ENCODE measurements at regions not wholly inside any gene's neighbourhood (a gene's known extent, or its start where the extent isn't known, plus 50 kb on each side); places are given as distances from the start of the nearest gene placed in this dataset.

GRCh38 chr7:115273139-115273772 is 351.4 kb downstream of the MDFIC start:
- Histone ChIP-seq H3K4me1 (ENCODE audit: control insufficient read depth, insufficient read depth, low read length) (no peaks in the 10 kb centered on the region), H3K36me3 (ENCODE audit: control insufficient read depth, insufficient read depth, low read length) (no peaks in the 10 kb centered on the region), H3K4me3 (ENCODE audit: low read length) (no peak overlapping the region), H3K9ac (ENCODE audit: extremely low read depth, low read length, poor library complexity, severe bottlenecking) (no peak overlapping the region), H3K9me3 (ENCODE audit: control insufficient read depth, low read length) (no peaks in the 10 kb centered on the region), H3K27me3 (ENCODE audit: control insufficient read depth, insufficient read depth, low read length, poor library complexity, severe bottlenecking) (no peaks in the 10 kb centered on the region), H3K27ac (ENCODE audit: low read depth, low read length) (no peak overlapping the region)
- H3K27me3 Mint-ChIP-seq (ENCODE audit: insufficient read depth), result no peaks in the 10 kb centered on the region
- H3K4me3 Mint-ChIP-seq, result no peak overlapping the region
- no peak overlapping the region for H3K27ac Mint-ChIP-seq
- no peak for TF ChIP-seq CTCF (conservative IDR thresholded peaks at IDR 0.05)
- H3K4me1 Mint-ChIP-seq, result no peaks in the 10 kb centered on the region
- H3K9me3 Mint-ChIP-seq, result no peaks in the 10 kb centered on the region
- H3K36me3 Mint-ChIP-seq (ENCODE audit: low read depth), result no peaks in the 10 kb centered on the region
- no peak for DNase-seq
- 97 to 100% methylated on average over 1 of the region's 1 CpG for WGBS, 2 experiments (ENCODE audit: insufficient coverage in 1 of 2, insufficient read length in 1 of 2)

- no peak overlapping the region for H3K4me3 Mint-ChIP-seq
- Histone ChIP-seq H3K4me3 (ENCODE audit: low read length) (no peak overlapping the region), H3K27ac (ENCODE audit: low read depth, low read length) (no peak overlapping the region), H3K27me3 (ENCODE audit: control insufficient read depth, insufficient read depth, low read length, poor library complexity, severe bottlenecking) (no peaks in the 10 kb centered on the region), H3K4me1 (ENCODE audit: control insufficient read depth, insufficient read depth, low read length) (no peaks in the 10 kb centered on the region), H3K9ac (ENCODE audit: extremely low read depth, low read length, poor library complexity, severe bottlenecking) (no peak overlapping the region), H3K36me3 (ENCODE audit: control insufficient read depth, insufficient read depth, low read length) (no peaks in the 10 kb centered on the region), H3K9me3 (ENCODE audit: control insufficient read depth, low read length) (no peaks in the 10 kb centered on the region)
- H3K27me3 Mint-ChIP-seq (ENCODE audit: insufficient read depth), result no peaks in the 10 kb centered on the region
- WGBS, 2 experiments (ENCODE audit: insufficient coverage in 1 of 2, insufficient read length in 1 of 2), result 93 to 100% methylated on average over 1 to 3 of the region's 4 CpGs
- TF ChIP-seq CTCF (conservative IDR thresholded peaks at IDR 0.05), result no peak
- H3K9me3 Mint-ChIP-seq, result no peaks in the 10 kb centered on the region
- H3K36me3 Mint-ChIP-seq (ENCODE audit: low read depth), result no peaks in the 10 kb centered on the region
- no peak for DNase-seq
- no peak overlapping the region for H3K27ac Mint-ChIP-seq
- H3K4me1 Mint-ChIP-seq, result no peaks in the 10 kb centered on the region
Observed at GRCh38 chr7:115271332-115272235, 349.7 kb downstream of the MDFIC start.

- Histone ChIP-seq H3K9ac (ENCODE audit: extremely low read depth, low read length, poor library complexity, severe bottlenecking) (no peak overlapping the region), H3K27me3 (ENCODE audit: control insufficient read depth, insufficient read depth, low read length, poor library complexity, severe bottlenecking) (no peaks in the 10 kb centered on the region), H3K4me1 (ENCODE audit: control insufficient read depth, insufficient read depth, low read length) (no peaks in the 10 kb centered on the region), H3K9me3 (ENCODE audit: control insufficient read depth, low read length) (no peaks in the 10 kb centered on the region), H3K27ac (ENCODE audit: low read depth, low read length) (no peak overlapping the region), H3K4me3 (ENCODE audit: low read length) (no peak overlapping the region), H3K36me3 (ENCODE audit: control insufficient read depth, insufficient read depth, low read length) (no peaks in the 10 kb centered on the region)
- 81% methylated on average over 1 of the region's 1 CpG; no CpG with 5 or more reads in 1 of the 2 experiments for WGBS, 2 experiments (ENCODE audit: insufficient coverage in 1 of 2, insufficient read length in 1 of 2)
- Mint-ChIP-seq H3K27me3 (ENCODE audit: insufficient read depth) (no peaks in the 10 kb centered on the region), H3K4me1 (no peaks in the 10 kb centered on the region), H3K27ac (no peak overlapping the region), H3K4me3 (no peak overlapping the region), H3K36me3 (ENCODE audit: low read depth) (no peaks in the 10 kb centered on the region), H3K9me3 (no peaks in the 10 kb centered on the region)
- no peak for TF ChIP-seq CTCF (conservative IDR thresholded peaks at IDR 0.05)
- DNase-seq, result no peak
Observed at GRCh38 chr7:115269486-115269885, 347.6 kb downstream of the MDFIC start.

All from endodermal cell (in vitro differentiated cells).